Skeletal muscle satellite cell (primary cell): ENCODE measurements at regions not wholly inside any gene's neighbourhood (a gene's known extent, or its start where the extent isn't known, plus 50 kb on each side); places are given as distances from the start of the nearest gene placed in this dataset.
A peak's percentile ranks its signal among the peaks of the same experiment; 100 is the strongest.

Source experiments
- H3K27me3 ChIP-seq: 2 replicates; pipeline ENCODE4 v1.7.0; 2013; ENCODE audit warnings: low read length; ENCODE audit not compliant: control insufficient read depth, insufficient read depth
- H3K36me3 ChIP-seq: 2 replicates; pipeline ENCODE4 v1.7.0; 2013; ENCODE audit warnings: mild to moderate bottlenecking, control low read depth, low read length; ENCODE audit not compliant: insufficient read depth
- H3K4me1 ChIP-seq: 2 replicates; pipeline ENCODE4 v1.7.0; 2013; ENCODE audit warnings: low read length; ENCODE audit not compliant: control insufficient read depth, insufficient read depth
- H3K4me2 ChIP-seq: 2 replicates; pipeline ENCODE4 v1.7.0; 2013; ENCODE audit warnings: mild to moderate bottlenecking, low read length
- H3K4me3 ChIP-seq: 2 replicates; pipeline ENCODE4 v1.7.0; 2013; ENCODE audit warnings: low read length
- H3K9ac ChIP-seq: 2 replicates; pipeline ENCODE4 v1.7.0; 2013; ENCODE audit warnings: mild to moderate bottlenecking, low read depth, low read length, moderate library complexity
- H3K9me3 ChIP-seq: replicated peaks from 2 replicates; pipeline ENCODE4 v1.7.0; 2013; ENCODE audit warnings: mild to moderate bottlenecking, control low read depth, low read length

- peaks cover 30% of the 10 kb centered on the region for H3K4me1 ChIP-seq
- H3K4me2 ChIP-seq = no peak overlapping the region
These were observed 88.5 kb upstream of the SLC38A4 start for GRCh38 chr12:46914336-46914735.

GRCh38 chr12:46915082-46915481 lies 89.3 kb upstream of the SLC38A4 start:
- Histone ChIP-seq H3K4me1 (peaks cover 37% of the 10 kb centered on the region), H3K36me3 (no peaks in the 10 kb centered on the region), H3K4me3 (no peak overlapping the region), H3K4me2 (no peak overlapping the region), H3K9me3 (peaks cover 4% of the 10 kb centered on the region), H3K9ac (peak overlapping the region; percentile 18), H3K27me3 (no peaks in the 10 kb centered on the region)

More at GRCh38 chr12:46914336-46914735, 88.5 kb upstream of the SLC38A4 start:
- Histone ChIP-seq H3K27me3 (no peaks in the 10 kb centered on the region), H3K36me3 (no peaks in the 10 kb centered on the region), H3K9me3 (peaks cover 4% of the 10 kb centered on the region), H3K9ac (no peak overlapping the region), H3K4me3 (no peak overlapping the region)

- peaks cover 2% of the 10 kb centered on the region for H3K9me3 ChIP-seq
- no peak overlapping the region for H3K4me3 ChIP-seq
- H3K4me1 ChIP-seq = peaks cover 38% of the 10 kb centered on the region
- no peak overlapping the region for H3K4me2 ChIP-seq
- no peaks in the 10 kb centered on the region for H3K36me3 ChIP-seq
- no peaks in the 10 kb centered on the region for H3K27me3 ChIP-seq
- H3K9ac ChIP-seq = peak overlapping the region; percentile 18
These were observed 90.0 kb upstream of the SLC38A4 start for GRCh38 chr12:46915836-46916235.

GRCh38 chr12:46916796-46917419 lies 91.1 kb upstream of the SLC38A4 start:
- Histone ChIP-seq H3K36me3 (no peaks in the 10 kb centered on the region), H3K9ac (no peak overlapping the region), H3K27me3 (no peaks in the 10 kb centered on the region), H3K4me3 (no peak overlapping the region), H3K4me2 (no peak overlapping the region), H3K4me1 (peaks cover 49% of the 10 kb centered on the region), H3K9me3 (no peaks in the 10 kb centered on the region)

- H3K4me2 ChIP-seq = no peak overlapping the region
- H3K4me3 ChIP-seq = no peak overlapping the region
- peaks cover 52% of the 10 kb centered on the region for H3K4me1 ChIP-seq
- no peak overlapping the region for H3K9ac ChIP-seq
- no peaks in the 10 kb centered on the region for H3K36me3 ChIP-seq
- H3K27me3 ChIP-seq = no peaks in the 10 kb centered on the region
- H3K9me3 ChIP-seq = no peaks in the 10 kb centered on the region
These were observed 92.0 kb upstream of the SLC38A4 start for GRCh38 chr12:46917821-46918220.

GRCh38 chr12:46918631-46919030 lies 92.8 kb upstream of the SLC38A4 start:
- H3K4me2 ChIP-seq = no peak overlapping the region
- no peak overlapping the region for H3K4me3 ChIP-seq

GRCh38 chr12:46919666-46920400 lies 94.0 kb upstream of the SLC38A4 start:
- Histone ChIP-seq H3K4me3 (no peak overlapping the region), H3K9ac (no peak overlapping the region), H3K4me1 (peaks cover 47% of the 10 kb centered on the region), H3K36me3 (no peaks in the 10 kb centered on the region), H3K4me2 (no peak overlapping the region), H3K9me3 (no peaks in the 10 kb centered on the region), H3K27me3 (no peaks in the 10 kb centered on the region)

More at GRCh38 chr12:46918631-46919030, 92.8 kb upstream of the SLC38A4 start:
- no peak overlapping the region for H3K9ac ChIP-seq
- H3K9me3 ChIP-seq = no peaks in the 10 kb centered on the region
- peaks cover 52% of the 10 kb centered on the region for H3K4me1 ChIP-seq
- H3K36me3 ChIP-seq = no peaks in the 10 kb centered on the region
- no peaks in the 10 kb centered on the region for H3K27me3 ChIP-seq

GRCh38 chr12:46920499-46920898 lies 94.7 kb upstream of the SLC38A4 start:
- Histone ChIP-seq H3K4me1 (peaks cover 43% of the 10 kb centered on the region), H3K9ac (no peak overlapping the region), H3K36me3 (no peaks in the 10 kb centered on the region), H3K4me2 (no peak overlapping the region), H3K27me3 (no peaks in the 10 kb centered on the region), H3K4me3 (no peak overlapping the region), H3K9me3 (no peaks in the 10 kb centered on the region)

GRCh38 chr12:46921048-46921763 lies 95.4 kb upstream of the SLC38A4 start:
- no peaks in the 10 kb centered on the region for H3K36me3 ChIP-seq
- no peak overlapping the region for H3K4me2 ChIP-seq
- H3K4me3 ChIP-seq = no peak overlapping the region
- H3K9ac ChIP-seq = no peak overlapping the region
- peaks cover 35% of the 10 kb centered on the region for H3K4me1 ChIP-seq
- no peaks in the 10 kb centered on the region for H3K9me3 ChIP-seq
- H3K27me3 ChIP-seq = no peaks in the 10 kb centered on the region

GRCh38 chr12:46921764-46922133 lies 96.0 kb upstream of the SLC38A4 start:
- Histone ChIP-seq H3K9ac (no peak overlapping the region), H3K36me3 (no peaks in the 10 kb centered on the region), H3K4me3 (no peak overlapping the region), H3K4me2 (no peak overlapping the region), H3K9me3 (no peaks in the 10 kb centered on the region), H3K27me3 (no peaks in the 10 kb centered on the region), H3K4me1 (peaks cover 30% of the 10 kb centered on the region)

- Histone ChIP-seq H3K4me1 (peaks cover 8% of the 10 kb centered on the region), H3K9ac (no peak overlapping the region), H3K27me3 (no peaks in the 10 kb centered on the region), H3K4me3 (no peak overlapping the region), H3K36me3 (no peaks in the 10 kb centered on the region), H3K4me2 (no peak overlapping the region), H3K9me3 (no peaks in the 10 kb centered on the region)
These were observed 100.7 kb upstream of the SLC38A4 start for GRCh38 chr12:46926526-46926925.
